ENCODE measurements at regions not wholly inside any gene's neighbourhood (a gene's known extent, or its start where the extent isn't known, plus 50 kb on each side); places are given as distances from the start of the nearest gene placed in this dataset.
"Not testable (repeated sequence)": the region's sequence is repeated elsewhere in the genome, so short reads cannot be mapped to it uniquely, and the experiment has no call there.

DNA sequence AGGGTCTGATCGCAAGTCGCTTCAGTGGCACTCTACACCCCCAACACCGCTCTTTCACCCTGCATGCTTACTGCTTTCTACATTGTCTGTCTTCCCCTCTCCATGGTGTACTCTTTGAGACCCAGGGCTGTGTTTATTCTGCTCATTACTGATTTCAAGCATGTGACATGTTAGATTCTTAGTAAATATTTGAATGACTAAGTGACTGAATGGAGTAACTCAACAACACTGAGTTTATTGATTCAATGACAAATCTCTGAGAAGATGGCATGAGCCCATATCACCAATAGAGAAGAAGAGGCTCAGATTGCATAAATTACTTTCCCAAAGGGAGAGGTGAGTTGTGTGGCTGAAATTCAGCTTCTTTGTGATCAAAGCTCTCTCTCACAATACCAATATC, 89.7 kb upstream of the OSMR start:
- no peak for DNase-seq

DNA sequence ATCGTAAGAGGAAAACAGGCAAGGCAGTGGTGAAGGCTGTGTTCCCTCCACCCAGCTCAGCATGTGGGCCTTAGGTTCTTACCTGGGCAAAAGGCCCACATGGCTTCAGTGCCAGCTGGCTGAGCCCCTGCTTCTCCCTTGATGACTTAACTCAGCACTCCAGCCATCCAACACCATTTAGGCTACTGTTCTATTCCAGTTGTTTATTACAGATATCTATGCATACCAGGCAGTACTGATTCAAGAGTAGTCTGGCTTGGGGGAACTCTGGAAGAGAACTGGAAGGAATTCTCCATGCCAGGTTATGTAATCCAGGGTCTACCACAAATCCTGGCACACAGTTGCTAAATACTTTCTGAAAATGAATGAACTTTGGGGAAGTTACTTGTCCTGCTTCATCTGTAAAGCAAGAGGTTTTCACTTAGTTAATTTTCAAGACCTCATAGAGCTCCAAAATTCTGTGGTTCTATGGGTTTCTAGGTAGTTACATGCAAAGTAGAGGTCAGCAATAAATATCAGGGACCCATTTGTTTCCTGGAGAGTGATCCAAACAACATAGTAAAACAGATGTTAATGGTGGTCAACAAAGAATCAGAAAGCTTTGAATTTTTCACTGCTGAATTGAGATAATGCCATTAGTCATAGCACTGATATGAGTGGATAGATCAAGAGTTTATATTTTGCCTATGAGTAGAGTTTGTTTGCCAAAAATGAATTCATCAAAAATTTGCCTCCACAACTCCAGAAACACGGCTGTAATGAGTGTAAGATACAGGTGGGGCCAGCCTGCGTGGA, 88.2 kb upstream of the OSMR start:
- DNase-seq, result no peak

DNA sequence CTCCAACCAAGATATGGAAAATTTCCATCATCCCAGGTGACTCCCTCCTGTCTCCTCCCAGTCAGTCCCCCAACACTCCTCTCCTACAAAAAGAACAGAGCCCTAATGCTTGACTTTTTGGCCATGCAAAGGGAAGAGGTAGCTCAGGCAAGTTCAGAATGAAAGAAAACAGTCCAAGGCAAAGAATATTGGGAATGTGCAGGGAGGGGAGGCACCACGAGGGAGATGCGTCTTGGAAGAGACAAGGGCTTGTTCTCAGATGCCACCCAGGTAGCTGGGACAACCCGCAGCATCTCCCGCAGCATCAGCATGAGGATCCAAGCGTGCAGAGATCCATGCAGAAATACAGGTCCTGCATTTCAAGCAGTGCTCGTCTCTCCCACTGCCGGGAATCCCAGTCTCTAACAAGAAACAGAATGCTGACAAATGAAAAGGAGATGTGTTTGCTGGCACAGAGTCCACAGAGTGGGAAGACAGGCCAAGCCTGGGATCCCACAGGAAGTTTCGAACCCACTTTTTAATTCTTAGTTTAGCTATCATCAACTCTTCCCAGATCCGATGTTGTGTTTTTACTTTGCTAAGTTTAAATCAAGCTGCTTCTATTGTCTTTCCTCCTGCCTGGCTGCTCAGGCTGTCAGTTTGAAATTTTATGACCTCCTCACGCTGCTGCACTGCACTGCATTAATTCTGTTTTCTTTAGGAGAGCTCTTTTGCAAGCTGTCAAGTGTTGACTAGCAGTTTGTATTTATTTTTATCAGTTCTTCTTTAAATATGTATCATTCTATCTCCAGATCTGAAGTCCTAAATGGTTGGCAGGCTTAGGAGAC, 86.8 kb upstream of the OSMR start:
- DNase-seq, result no peak

DNA sequence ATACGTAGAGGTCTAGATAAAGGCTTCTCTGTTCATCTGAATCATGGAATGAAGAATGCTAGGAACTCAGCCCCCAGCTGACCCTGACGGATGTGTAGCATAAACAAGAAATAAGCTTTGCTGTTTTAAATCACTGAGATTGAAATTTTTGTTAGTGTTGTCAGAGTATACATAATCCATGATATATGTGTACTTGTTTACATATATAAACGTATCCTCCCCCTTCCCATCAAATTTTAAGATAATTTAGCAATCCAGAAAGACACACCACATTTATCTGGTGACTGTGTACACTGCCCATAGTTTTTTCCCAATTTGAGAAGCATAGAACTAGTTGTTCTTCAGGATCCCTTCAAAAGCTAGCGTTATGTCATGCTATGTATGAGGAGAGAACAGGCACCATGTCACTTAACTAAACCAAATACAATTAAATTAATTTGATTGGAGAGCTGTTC, 80.8 kb upstream of the OSMR start:
- DNase-seq, result no peak

DNA sequence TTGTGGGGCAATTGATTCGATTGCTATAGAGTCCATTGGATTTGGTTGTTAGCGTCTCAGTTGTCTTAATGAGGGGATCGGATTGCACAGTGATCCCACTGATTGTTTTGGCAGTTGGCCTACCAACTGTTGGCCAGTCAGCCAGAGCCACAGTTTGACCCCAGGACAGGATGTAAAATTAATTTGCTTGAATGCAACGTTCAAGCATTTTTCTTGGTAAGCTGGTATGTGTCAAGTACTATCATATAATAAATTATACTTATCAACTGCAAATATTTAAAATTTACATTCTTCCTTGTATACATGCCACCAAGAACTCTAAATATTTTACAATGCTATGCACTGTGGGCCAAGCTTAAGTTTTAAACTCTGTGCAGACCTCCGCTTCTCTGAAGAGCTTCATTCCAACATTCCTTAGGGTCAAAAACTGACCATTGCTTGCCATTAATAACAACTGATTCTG, 80.4 kb upstream of the OSMR start:
- no peak for DNase-seq

DNA sequence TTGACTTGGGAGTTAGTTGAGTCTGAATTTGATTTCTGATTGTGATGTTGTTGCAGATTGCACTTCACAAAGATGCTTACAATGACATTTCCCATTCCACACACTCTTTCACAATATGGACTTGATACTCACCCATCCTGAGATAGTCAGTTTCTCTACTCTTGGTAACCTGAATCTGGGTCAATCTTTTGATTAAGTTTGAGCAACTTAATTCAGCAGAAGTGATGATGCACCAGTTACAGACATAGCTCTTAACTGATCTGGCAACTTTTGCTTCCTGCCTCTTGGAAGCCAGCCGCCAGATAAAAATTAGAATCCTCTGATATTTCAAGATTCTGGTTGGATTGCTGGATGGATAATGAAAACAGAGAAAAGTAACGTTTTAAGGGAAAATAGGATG, 79.7 kb upstream of the OSMR start:
- DNase-seq, result no peak

DNA sequence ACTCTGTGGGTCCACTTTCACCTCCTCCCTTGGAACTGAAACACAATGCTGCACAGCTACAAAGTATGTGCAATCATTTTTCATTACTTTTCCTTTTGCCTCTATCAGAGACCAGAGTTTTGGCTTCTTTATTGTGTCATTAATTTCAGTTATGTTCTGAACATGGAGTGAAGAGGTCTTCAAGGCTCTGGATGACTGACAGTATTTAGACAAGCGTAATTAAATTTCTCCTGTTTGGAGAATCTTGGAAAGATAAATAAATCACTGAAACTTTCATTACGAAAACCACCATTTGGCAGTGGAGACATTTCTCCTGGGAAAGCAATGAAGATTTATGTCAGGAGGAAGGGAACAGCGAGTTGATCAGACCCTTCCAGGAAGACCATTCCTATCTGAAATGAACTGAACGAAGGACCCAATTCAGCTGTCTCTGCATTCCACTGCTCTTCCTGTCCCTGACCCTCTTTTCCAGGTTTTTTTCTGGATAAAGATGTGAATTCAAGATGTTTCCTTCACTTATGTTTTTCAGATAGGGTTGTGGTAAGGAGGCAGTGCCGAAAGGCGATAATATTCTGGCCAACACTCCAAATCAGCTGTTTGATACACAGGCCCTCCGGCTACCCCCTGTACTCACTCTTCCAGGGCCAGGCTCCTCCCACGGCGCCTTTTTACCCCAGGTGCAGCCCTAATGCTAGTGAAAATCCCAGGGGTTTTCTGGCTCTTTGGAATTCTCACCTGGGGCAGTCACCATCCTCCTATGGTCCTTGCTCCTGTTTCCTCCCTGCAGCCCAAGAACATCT, 77.2 kb upstream of the OSMR start:
- no peak for DNase-seq

DNA sequence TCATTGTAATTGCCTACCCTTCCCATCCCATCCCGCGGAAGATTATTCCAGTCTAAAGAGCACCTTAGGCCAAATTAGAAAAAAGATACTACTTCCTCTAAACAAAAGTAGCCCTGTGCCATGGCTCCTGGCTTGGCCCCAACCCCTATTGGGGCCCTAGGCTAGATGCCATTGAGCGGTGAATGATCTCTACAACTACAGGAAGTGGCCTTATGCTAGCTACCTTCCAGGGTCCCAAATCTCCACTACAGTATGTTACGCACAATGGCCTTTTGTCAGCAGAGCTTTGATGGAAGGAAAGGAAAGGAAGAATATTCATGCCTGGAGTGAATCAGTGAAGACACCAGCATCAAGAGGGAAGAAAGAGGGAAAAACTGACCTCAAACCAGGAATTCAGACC, 73.3 kb upstream of the OSMR start:
- no peak for DNase-seq

DNA sequence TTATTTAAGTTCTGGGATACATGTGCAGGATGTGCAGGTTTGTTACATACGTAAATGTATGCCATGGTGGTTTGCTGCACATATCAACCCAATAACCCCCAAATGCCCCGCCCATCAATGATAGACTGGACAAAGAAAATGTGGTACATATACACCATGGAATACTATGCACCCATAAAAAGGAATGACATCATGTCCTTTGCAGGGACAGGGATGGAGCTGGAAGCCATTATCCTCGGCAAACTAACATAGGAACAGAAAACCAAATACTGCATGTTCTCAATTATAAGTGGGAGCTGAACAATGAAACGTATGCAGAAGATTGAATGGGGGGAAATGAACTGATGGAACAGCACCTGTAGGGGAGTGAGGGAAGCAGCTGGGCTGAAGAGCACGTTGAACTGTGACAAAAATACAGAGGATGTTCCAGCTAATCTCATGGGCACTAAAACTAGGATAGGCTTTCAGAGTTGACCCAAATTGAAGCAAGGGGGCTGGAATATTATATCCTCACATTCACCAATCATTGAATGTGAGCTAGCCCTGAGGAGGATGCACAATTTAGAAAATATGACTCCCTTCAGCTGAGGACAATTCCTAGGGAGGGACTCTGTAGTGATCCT, 70.5 kb upstream of the OSMR start:
- DNase-seq, result no peak

DNA sequence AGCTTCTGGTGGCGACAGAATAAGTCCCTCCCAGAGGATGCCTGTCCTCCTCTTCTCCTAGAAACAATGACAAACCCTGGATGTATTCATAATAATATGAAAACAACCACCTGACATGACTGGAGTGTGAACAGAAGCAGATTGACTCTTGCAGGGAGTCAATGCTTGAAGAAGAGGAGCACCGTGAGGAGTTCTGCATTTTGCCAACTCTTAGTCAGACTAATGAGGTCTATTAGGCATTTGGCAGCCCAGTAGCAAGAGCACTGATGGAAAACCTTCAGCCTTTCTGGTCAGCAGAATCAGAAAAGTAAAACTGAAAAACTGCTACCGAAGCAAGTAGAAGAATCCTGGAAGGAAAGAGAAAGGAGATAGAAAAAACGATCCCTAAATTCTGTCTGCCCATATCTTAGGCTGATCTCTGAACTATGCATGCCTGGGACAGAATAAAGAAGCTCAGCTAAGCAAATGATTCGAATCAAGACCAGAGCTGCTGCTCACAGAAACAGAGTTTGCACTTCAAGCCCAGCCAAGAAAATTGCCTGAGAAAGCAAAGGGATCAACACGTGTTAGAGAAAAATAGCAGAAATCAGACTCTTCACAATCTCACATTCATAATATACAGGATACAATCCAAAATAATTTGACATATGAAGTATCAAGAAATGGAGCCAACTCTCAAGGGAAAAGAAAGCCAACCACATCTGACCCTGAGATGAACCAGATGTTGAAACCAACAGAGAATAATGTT, 69.5 kb upstream of the OSMR start:
- DNase-seq, result no peak

DNA sequence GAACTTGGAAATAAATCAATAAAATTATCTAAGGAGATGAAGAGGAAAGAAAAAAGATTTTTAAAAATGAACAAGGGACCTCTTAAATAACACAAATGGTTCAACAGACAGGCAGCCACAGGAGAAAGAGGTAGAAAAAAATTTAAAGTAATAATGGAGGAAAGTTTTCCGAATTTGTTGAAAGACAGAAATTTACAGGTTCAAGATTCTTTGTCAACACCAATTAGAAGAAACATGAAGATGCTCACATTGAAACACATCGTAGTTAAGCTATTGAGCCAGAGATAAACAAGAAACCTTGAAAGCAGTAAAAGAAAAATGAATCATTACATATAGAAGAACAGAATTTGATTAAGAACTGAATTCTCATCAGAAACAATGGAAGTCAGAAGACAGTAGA, 68.7 kb upstream of the OSMR start:
- no peak for DNase-seq

DNA sequence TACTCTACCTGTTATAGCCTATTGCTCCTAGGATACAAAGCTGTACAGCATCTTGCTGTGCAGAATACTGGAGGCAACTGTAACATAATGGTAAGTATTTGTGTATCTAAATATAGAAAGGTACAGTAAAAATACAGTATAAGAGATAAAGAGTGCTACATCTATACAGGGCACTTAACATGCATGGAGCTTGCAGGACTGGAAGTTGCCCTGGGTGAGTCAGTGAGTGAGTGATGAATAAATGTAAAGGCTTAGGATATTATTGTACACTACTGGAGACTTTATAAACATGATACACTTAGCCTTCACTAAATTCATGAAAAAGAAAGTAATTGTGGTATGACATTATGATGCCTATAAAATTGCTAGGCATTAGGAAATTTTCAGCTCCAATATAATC, 65.5 kb upstream of the OSMR start:
- no peak for DNase-seq

DNA sequence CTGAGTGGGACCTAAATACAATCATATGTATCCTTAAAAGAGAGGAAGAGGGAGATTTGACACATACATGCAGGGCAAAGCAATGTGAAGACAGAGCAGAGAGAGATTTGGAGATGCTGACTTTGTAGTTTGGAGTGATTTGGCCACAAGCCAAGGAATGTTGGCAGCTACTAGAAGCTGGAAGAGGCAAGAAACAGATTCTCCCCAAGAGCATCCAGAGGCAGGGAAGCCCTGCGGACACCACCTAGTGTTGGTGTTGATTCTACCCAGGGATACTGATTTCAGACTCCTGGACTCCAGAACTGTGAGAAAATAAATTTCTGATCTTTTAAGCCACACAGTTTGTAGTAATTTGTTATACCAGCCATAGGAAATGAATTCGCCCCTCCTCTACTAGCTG, 64.9 kb upstream of the OSMR start:
- DNase-seq, result no peak

DNA sequence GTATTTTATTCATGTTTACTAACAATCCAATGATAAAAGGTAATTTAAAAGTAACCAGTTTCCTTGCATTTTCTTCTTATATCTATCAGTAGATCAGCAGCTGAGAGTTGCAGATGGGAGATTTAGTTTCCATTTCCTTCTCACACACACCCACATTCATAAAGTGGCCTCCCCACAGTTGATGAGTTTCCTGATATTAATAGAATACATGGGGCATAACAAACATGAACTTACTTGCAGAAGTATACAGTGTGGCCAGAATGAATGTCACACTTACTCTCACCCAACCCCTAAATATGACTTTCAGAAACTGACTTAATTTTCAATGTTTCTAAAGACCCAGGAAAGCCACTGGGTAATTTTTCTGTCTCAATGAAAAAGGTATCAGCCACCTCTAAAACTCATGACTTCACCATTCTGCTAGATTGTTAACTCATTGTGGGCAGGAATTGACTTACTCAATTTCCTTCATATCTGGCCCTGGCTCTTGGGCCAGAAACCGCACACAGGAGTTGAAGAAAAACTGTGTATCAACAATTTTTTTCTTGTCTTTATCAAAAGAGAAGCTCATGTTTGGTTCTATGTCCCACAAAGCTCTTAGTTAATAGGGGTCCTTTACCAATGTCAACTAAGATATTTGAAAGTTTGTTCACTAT, 63.5 kb upstream of the OSMR start:
- DNase-seq, result no peak

DNA sequence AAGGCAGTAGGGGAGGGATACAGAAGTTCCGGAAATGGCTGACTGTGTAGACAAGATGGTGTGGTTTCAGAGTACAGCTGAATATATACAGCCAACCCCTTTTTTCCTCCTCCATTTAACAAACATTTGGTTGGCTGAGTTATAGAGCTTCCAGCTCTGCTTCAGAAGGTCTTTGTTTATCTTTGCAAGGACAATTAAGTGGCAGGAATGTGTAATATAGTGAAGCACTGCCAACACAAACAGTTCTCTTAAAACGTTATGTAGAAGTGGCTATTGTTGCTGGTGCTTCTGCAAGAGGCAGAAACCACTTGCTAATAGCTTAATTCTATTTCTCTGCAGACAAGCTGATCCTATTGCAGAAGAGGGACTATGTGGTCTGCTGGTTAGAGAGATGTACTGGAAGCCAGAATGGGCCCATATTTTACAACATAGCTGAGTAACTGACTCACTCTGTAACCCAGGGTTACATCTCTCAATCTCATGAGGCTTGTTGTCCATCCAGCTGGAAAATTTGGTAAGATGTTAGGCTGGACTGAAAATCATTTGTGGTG, 62.7 kb upstream of the OSMR start:
- DNase-seq, result no peak

DNA sequence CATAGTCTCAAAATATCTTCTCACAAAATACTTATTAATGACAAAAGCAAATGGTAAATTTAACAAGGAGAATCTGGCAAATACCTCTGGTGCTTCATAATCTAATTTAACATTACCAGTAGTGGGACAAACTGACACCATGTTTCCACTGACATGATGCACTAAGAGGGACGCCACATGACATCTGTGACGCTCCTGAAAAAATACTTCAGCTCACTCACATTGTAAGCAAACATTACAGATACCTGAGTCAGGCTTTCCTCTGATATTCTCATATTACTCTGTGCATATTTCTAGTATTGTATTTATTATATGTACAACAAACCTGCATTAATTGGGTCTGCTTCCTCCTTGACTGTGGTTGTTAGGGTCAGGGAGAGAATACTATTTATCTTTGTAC, 56.7 kb upstream of the OSMR start:
- no peak for DNase-seq

DNA sequence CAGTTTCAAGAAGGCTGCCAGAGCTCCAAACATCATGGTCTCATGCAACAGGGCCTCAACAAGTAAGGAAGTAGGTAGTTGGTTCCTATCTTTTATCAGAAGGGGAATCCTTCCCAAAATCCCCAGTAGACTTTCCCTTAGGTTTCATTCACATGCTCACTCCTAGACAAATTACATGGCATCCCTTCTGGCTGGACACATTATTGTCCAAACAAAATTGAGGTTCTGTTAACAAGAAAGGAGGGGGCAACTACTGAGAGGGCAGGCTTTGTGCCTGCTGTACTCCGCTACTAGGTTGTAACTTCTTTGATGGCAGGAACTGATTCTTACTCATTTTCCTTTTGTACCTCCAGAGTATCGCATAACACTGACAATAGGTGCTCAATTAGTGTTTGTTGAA, 56.0 kb upstream of the OSMR start:
- no peak for DNase-seq

DNA sequence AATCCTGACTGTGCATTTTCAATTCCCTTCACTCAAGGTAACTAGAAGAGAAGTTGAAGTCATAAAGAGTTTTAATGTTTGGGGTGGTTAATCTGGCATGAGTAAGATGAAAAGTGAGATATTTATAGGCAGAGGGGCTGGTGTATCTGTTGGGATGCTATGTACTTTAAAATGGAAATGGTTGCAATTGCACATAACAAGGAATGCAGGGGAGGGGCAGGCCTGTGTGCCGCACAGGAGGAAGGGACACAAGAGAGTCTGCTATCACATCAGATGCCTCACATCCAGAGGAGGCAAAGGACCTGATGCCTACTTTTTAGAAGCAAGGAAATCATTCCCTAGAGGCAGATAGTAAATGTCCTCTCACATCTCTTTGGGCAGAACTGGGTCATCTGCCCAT, 55.5 kb upstream of the OSMR start:
- no peak for DNase-seq

DNA sequence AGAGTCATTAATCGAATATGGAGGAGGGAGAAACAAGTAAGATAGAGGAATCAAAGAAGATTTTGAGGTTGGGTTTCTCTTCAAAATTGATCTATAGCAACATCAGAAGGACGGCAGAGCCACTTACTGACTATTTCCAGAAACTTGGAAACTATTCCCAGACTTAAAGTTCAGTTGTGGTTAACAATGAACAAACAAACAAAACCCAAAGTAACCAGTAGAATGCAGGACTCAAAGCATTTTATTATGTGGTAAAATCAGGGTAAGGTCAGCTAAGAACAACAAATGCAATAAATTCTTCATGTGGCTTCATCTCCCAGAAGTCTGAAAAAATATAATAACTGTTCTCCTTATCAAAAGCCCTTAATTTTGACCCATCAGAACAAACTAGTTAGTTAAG, 54.9 kb upstream of the OSMR start:
- no peak for DNase-seq

DNA sequence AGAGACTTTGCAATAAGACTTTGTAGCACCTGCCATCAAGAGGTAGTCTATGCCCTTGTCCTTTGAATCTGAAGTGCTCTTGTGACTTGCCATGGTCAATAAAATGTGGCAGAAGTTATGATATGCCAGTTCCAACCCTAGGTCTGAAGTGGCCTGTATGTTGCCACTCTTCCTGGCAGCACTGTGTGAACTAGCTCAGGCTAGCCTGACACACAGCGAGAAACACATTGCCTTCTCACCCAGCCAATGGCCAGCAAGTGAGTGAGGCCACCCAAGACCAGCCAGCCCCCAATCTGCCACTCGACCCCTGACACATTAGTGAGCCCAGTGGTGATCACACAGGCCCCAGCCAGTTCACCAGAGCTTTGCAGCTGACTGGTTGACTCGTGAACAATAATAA, 52.7 kb upstream of the OSMR start:
- no peak for DNase-seq

DNA sequence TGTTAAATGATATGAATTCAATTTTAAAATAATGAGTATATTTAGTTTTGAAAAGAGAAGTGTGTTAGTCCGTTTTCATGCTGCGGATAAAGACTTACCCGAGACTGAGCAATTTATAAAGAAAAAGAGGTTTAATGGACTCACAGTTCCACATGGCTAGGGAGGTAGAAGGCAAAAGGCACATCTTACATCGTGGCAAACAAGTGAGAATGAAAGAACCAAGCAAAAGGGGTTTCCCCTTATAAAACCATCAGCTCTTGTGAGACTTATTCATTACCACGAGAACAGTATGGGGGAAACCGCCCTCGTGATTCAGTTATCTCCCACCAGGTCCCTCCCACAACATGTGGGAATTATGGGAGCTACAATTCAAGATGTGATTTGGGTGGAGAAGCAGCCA, 51.8 kb upstream of the OSMR start:
- not testable (repeated sequence) for DNase-seq
